GM21390 (cell line): ENCODE measurements at regions not wholly inside any gene's neighbourhood (a gene's known extent, or its start where the extent isn't known, plus 50 kb on each side); places are given as distances from the start of the nearest gene placed in this dataset.
"Not testable (repeated sequence)": the region's sequence is repeated elsewhere in the genome, so short reads cannot be mapped to it uniquely, and the experiment has no call there.

Experiments
- ATAC-seq: cut with Tn5 transposase; IDR thresholded peaks from one replicate; pipeline ENCODE4 v1.9.1; 2021; ENCODE audit not compliant: unreplicated experiment

GRCh38 chr15:87549860-87550259 is 706.7 kb downstream of the NTRK3 start:
- no peak for ATAC-seq

DNA sequence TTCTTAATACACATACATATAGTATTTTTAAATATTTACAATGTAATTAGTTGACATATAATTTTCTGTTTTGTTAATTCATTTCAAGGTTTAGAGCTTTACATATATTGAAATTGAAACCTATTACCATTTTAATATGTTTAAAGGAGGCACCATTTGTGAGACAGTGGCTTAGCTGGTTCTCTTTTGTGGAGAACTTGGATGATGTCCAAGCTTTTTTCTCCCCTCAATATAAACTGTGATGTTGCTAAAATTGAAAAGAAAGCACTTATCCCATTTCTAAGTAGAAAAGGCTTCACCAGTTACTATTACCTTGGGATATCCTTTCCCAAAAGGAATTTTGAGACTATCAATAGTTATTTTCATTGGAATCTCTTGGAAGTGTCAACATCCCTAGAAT is 707.2 kb downstream of the NTRK3 start:
- no peak for ATAC-seq

DNA sequence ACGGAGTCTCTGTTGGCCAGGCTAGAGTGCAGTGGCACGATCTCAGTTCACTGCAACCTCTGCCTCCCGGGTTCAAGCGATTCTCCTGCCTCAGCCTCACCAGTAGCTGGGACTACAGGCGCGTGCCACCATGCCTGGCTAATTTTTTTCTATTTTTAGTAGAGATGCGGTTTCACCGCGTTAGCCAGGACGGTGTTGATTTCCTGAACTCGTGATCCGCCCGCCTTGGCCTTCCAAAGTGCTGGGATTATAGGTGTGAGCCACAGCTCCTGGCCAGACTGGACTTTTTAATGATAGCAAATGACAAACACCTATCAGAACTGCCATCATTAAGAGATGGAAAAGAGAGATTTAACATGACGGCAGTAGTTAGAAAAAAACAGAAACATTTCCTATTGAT is 707.9 kb downstream of the NTRK3 start:
- not testable (repeated sequence) for ATAC-seq

GRCh38 chr15:87547470-87548181 is 708.9 kb downstream of the NTRK3 start:
- ATAC-seq: no peak

- no peak for ATAC-seq
These were observed 718.2 kb downstream of the NTRK3 start for GRCh38 chr15:87538327-87538834.

- no peak for ATAC-seq
These were observed 719.2 kb downstream of the NTRK3 start for GRCh38 chr15:87537295-87537694.

GRCh38 chr15:87533637-87534036 is 722.9 kb downstream of the NTRK3 start:
- ATAC-seq: not testable (repeated sequence)

GRCh38 chr15:87528873-87529272 is 727.7 kb downstream of the NTRK3 start:
- ATAC-seq: no peak

DNA sequence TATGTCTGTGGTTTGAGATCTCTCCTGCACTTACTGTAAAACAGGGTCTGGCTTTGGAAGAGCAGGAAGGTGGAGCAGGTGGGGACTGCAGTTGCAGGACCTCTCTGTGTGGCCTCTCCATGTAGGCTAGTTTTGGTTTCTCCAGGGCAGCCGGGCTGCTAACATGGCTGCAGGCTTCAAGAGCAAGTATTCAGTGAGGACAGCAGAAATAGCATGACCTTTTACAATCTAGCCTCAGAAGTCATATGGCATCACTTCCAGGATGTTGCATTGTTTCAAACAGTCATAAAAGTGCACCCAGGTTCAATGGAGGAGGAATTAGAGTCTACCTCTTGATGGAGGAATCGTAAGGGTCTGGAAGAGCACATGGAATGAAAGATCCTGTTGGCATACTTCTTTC is 728.7 kb downstream of the NTRK3 start:
- no peak for ATAC-seq

- no peak for ATAC-seq
These were observed 729.1 kb downstream of the NTRK3 start for GRCh38 chr15:87527416-87527815.

GRCh38 chr15:87523516-87523915 is 733.0 kb downstream of the NTRK3 start:
- ATAC-seq: no peak

DNA sequence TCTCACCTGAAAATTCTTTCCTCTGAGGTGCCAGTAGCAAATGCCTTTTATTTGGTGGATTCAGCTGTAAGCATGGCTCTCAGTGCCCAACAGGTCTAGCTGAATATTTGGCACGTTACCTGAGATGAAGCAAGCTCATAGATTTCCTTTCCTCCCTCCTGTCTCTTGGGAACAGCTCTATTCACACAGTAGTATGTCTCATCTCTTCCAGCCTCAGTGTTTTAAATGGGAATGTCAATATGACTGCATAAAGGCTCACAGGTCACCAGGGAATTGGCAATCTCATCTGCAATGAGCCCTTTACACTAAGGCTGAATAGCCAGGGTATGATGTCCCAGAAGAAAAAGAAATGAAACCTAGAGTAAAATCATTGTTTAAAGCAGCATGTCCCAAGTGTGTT is 733.5 kb downstream of the NTRK3 start:
- ATAC-seq: no peak

GRCh38 chr15:87518957-87519356 is 737.6 kb downstream of the NTRK3 start:
- no peak for ATAC-seq

GRCh38 chr15:87508086-87508485 is 748.5 kb downstream of the NTRK3 start:
- ATAC-seq: no peak

- ATAC-seq: no peak
These were observed 754.4 kb downstream of the NTRK3 start for GRCh38 chr15:87502173-87502572.

DNA sequence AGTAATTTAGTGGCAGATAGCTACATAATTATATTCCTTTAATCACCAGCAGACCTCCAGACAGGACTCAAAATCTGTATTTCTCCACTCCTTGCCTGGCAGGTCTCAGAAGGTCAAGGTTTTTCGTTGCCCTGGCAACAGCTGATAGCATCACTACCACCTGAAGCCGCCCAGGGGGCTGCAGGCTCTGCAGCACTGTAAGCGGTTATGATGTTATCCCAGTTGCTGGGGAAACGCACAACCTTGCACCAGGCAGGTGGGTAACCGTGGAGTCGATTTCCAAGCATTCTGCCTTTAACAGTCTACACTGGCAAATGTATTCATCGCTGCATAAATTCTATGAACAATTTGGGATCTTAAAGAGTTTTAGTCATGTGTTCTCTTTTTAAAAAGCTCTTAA is 756.3 kb downstream of the NTRK3 start:
- ATAC-seq: no peak

DNA sequence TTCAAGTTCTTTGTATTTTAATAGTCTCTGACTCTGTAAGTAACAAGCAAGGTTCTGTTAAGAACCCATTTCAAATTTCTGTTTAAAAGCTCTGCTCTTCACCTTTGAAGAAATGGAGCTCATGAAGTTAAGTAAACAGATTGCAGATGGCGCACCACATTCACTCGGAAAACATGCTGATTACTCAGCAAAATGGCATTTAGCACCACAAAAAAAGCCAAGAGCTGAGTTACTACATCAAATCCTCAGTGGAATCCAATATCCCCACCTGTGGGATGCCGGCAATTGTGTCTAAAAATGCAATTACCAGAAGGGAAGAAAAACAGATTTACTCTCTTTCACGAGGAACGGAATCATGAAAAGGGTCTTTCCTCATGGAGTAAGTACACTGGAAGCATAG is 758.0 kb downstream of the NTRK3 start:
- ATAC-seq: no peak

- no peak for ATAC-seq
These were observed 759.7 kb downstream of the NTRK3 start for GRCh38 chr15:87496795-87497194.

DNA sequence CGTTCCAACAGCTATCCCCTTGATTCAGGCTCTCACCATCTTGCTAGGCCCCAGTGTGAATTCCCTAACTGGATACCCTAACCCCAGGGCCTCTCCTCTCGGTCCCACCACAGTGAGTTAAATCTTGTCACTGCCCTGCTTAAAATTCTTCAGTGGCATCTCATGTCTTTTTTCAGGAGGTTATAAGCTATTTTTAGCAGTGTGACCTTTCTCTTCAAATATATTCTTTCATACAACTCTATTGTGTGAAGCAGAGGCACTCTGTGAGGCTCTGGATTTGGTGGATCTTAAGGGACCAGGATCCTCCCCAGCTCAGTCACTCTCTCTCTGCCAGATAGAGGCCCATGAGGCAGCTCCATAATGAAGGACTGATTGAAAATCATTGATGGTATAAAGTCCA is 760.4 kb downstream of the NTRK3 start:
- no peak for ATAC-seq

DNA sequence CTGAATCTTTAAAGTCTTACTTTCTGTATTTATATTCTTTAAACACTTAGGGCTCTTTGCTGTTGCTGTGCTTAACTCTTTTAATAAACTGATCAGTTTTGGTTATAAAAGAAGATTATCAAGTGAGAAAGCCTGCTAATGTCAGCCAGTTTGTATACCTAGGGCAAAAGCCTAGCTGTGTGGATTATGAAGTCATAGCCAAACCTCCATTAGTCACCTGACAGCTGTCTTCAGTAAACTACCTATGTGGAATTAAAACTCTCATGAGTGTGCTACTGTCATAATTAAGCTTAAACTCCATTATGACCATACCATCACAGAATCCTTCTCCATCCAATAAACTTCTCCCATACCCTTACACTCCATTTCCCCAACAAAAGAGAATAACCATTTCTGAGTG is 762.7 kb downstream of the NTRK3 start:
- ATAC-seq: no peak

DNA sequence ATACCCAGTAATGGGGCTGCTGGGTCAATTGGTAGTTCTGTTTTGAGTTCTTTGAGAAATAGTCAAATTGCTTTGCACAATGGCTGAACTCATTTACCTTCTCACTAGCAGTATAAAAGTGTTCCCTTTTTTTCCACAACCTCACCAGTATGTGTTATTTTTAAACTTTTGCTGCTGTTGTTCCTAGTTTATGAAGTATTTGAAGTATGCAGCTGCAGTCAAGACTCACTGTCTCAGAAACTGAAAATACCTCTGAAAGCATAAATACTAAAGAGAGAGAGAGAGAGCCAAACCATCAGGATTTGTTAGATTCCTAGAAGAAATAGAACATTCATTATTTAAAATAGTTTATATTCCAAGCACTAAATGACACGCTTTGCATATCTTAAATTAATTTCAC is 764.2 kb downstream of the NTRK3 start:
- ATAC-seq: no peak

DNA sequence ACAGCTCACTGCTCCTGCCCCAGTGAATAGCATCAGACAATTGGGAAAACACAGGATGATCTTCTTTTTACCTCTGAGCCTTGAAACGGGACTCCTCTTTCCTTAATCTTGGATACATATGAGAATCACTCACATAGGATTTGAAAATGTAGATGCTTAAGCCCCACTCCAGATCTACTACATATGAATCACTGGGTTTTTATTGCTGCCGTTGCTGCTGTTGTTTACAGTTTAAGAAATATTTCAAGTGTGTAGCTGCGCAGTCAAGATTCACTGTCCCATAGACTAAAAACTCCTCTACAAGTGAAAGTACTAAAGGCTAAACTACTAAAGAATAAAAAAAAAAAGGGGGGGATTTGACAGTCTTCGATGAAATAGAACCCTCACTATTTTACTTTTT is 765.9 kb downstream of the NTRK3 start:
- no peak for ATAC-seq
